Stimulated activated CD4-positive, alpha-beta T cell treated with anti-CD3 and anti-CD28 coated beads, Interleukin-1b, Interleukin-23, amount 100 ng/mL, for 48 hours (primary cell): ENCODE measurements at regions not wholly inside any gene's neighbourhood (a gene's known extent, or its start where the extent isn't known, plus 50 kb on each side); places are given as distances from the start of the nearest gene placed in this dataset.

Source experiments
- DNase-seq: peaks from one replicate; pipeline ENCODE4 v3.0.0-alpha.2; 2020

DNA sequence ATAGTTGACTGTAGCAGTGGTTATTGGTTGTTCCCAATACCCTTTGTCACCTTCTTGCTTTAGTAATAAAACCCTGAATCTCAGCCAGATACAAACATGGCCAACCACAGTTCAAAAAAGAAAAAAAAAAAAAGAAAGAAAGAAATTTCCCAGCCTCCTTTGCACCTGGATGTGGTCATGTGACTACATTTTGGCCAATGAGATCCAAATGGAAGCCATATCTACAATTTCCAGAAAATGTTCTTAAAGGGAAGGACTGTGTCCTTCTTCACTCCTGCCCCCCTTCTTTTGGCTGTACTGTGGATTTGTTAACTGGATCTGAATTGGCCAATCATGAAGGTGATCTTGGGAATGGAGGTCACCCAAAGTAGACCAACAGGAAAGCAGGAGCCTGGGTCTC lies 141.9 kb downstream of the SOX9 start:
- no peak for DNase-seq

DNA sequence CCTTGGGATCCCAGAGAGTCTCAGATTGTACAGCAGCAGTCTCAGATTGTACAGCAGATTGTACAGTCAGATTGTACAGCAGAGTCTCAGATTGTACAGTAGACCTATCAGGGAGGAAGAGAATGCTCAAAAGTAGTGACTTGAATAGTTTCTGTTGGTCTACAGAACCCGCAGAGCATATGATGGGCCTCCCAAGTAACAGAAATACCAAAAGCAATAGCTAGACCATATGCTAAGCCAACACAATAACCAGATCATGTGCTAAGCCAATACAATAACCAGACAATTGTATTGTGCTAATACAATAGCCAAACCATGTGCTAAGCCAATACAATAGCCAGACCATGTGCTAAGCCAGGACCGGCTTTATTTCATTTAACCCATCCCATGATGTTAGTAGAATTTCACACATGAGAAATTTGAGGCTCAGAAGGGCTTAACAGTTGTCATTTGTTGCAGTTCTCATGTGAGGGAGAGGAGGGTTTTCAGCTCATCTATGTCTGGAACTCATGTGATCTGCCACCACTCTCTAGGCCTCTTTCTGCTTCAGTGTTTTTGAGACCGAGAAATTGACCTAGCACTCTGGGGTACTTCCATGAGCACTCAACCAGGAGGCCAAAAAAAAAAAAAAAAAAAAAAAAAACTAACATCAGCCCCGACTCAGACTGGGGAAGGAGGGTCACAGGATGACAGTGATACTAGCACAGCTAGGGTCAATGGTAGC lies 144.0 kb downstream of the SOX9 start:
- no peak for DNase-seq

DNA sequence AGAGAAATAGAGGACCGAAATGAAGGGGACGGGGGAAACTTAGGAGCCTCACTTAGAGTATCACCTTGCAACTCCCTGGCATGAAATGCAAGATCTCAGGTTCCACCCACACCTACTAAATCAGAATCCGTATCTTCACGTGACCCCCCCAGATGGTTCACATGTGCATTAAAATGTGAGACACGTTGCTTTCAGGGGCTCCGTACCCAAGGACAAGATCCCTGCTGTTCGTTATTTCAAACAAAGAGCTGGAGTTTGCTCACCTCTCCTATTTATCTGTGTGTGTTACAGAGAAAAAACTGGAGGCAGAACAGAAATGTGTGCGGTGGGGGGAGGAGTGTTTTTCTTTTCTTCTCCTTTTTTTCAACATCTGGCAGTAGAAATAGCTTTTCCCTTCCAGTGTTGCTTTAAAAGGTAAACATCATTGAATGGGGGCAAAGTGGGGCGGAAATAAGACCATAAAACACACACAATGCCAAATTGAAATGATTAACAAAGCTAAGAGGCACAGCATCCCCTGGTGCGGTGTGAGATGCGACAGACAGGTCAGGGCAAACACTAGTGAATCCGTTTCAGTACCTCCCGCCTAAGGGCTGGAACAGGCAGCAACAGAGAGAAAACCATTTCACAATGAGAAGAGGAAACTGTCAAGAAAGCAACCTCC lies 145.4 kb downstream of the SOX9 start:
- DNase-seq: no peak

DNA sequence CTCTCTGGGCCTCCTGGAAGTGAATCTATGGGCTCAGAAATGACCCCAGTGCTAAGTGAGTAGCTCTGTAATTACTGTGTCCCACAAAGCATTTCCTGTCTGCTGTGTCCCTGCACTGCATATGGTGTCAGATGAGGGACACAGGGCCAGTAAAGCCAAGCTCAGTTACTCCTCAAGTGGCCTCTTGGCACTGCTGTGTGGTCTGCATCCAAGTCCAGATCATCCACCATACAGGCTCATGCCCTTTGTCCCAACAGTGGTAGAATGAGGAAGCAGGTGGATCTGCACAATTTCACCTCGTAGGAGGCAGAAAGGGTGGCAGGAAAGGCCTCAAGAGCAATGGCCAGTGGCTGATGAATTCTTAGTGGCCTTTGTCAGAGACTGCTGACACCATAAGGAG lies 146.8 kb downstream of the SOX9 start:
- DNase-seq: no peak

DNA sequence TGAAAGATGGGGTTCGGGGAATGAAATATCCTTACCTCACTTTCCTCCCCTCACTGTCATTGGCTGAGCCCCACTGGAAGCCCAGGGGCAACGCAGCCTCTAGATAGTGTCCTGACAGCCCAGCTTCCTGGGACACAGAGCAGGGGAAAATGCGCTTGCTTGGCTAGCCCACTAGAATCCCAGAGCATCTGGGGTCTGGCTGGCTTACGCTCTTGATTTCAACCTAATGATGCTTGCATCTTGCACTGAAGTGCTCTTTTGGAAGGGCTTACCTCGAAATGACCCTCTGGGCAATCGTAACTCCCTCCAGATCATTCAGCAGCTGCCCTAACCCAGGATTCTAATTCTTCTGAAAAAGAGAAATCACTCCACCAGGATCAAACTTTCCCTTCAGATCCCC lies 147.6 kb downstream of the SOX9 start:
- no peak for DNase-seq

DNA sequence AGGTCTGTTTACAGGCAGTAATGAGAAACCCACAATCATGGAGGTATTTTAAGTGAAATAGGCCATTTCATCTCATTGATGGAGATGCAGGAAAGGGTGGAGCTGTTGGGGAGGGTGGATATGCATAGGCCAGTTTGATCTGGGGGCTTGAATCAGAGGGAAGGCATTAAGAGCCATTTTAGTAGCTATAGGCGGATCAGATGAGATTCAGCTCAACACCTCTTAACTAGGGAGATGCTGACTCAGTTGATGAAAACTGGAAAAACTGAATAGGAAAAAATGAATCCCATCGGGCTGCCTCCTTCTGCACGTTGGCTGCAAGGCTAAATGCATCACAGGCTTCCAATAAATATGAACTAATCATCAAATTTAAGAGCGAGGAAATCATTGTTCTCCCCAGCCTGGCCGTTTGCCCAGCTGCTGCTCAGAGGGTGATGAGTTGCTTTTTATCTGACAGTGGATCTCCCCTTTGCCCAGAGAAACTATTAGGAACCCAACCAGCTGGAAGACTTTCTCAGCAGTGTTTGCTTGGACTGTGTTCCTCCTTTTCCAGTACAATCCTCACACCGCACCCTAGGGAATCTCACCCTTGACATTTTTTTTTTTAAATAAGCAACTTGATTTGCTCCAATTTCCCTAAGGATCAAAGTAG lies 149.6 kb downstream of the SOX9 start:
- DNase-seq: no peak

DNA sequence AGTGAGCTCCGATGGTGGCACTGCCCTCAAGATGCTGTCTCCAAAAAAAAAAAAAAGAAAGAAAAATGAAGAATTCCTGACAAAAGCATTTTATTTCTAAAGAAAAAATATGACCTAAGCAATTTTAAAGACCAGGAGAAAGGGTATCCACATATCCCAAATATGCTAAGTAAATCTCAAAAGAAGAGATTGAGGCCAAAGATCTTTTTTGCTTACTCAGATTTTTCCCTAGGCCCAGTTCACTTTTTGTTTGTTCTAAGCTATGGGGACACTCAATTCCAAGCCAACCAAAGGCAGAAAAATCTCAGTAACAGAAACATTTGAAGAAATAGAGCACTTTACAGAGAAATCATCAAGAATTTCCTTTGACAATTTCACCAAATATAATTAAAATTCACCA lies 150.8 kb downstream of the SOX9 start:
- DNase-seq: no peak

DNA sequence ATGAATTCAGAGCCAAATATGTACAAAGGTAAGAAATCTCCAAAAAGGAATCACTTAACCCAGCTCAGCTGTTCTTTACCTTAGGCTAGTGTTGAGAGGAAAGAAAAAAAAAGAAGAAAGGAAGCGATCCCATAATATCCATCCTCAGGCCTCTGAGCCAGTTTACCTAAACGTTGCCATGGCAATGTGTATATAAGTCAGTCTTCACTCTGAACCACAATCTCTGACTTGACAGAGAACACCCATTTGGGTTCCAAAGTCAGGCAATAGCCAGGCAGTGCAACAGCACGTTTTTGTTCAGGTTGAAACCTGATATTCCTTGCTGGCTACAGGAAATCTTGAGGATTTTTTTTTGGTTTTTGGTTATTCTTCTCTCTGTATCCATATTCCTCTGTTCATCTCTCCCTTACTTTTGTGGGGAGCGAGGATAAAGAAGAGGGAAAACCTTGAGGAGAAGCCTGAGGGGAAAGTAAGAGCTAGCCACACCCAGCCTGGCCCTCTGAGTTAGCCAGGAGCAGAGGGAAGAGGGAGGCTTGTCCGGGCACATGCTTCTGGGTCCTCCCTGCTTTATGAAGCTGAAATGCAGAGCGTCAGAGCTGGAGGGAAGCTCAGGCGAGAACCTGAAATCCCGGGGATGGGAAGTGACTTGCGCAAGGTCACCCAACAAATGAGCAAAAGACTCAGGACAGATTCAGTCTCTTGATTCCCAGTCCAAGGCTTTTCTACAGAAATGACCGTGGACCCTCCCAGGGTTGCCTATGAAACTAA lies 152.7 kb downstream of the SOX9 start:
- DNase-seq: no peak

DNA sequence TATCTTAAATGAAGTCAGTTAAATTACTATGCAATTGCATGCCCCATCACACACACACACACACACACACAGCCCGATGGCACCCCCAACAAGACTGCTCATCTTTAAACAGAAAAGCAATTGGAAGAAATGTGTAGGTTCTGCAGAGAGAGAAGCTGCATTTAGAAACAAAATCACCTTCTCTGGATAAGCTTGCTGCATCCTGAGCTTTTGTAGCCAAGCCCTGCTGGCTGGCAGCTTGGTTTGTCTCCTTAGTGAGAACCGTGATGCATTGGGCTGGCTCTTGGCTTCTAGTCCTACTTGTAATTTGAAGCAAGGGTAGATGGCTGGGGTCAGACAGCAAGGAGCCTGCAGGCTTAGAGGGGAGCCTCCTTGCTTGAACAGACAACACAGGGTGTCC lies 153.8 kb downstream of the SOX9 start:
- DNase-seq: no peak

DNA sequence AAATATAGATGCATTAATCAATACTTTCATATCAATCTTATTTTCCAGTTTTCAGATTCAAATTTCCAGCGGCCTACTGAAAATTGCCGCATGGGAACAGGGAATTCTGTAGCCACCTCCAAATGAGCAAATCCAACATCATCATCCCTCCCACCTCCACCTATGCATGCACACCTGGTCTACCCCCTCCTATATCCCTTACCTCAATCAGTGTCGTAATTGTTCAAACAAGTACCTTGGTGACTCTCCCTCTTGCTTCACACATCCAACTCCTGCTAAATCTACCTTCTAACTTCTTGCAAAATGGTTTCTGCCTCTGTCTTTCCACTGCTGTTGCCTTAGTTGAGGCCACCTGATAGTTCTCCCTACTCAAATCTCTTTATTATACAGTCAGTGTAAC lies 160.1 kb downstream of the SOX9 start:
- no peak for DNase-seq

DNA sequence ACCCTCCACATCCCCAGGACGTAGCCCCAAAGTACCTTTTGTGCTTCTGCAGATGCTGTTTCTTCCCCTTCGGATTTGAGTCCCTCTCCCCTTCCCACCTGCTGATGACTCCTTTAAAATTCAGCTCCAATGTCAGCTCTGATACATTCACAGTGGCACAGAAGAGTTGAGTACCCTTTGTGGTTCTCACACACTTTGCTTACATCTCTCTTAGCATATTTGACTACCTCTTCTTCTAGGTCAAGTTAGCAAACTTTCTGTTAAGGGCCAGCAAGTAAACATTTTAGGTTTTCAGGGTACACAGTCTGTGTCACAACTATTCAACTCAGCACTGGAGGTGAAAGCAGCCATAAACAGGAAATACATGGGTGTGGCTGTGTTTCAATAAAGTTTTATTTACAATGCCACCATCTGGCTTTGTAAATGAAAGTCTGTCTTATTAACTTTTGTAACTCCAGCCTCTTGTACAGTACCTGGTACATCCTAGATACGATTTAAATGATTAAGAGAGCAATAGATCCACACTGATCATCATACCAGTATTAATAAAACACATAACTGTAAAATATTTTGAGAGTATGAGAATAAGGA lies 161.7 kb downstream of the SOX9 start:
- DNase-seq: no peak

DNA sequence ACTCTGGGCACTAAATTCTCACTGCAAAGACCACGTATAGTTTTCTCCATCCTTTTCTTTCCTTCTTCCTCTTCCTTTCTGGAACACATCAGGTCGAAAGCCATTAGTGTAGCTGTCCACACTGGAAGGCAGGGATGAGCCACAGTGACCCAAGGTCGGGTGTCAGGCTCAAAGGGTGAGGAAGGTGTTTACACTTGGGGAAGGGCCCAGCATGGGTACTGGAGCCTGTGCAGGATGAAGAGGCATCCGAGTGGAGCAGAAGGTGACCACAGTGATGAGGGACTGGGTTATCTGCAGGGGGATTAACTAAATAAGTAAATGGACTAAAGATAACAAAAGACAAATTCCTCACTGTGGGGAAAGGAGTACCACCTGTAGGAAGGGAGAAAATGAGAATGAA lies 164.0 kb downstream of the SOX9 start:
- DNase-seq: no peak

DNA sequence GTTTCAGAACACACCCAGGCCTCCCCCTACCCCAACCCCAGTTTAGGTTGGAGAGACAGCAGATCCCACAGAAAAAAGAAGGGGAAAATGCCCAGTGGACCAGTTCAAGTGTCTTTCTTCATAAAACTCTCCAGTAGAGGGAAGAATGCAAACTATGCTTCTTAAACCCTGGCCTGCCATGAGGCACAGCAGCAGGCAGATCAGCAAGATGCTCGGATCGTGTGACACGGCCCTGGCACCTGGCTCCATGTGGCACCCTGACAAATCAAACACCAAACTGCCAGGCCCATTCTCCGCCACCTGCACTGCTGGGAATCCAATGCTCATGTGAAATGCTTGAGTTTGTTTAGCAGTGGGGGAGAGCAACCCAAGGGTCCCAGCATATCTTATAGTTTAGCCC lies 166.8 kb downstream of the SOX9 start:
- DNase-seq: no peak

DNA sequence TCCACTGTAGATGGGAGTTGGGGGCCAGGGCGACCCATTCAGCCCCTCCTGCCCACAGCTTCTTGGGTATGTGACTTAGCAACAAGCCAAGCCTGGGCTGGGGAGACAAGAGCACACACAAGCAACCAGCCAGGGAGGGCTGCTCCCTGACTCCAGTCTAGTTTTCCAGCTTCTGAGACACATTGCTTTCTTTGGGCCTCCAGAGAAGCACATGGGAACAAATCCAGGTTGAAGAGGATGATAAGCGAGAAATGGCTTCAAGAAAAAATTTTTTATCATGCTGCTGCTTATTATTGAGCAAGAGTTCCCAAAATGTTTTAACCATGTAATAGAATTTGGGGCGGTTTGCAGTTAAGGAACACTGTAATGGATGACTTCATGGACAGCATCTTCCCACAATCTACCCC lies 173.7 kb downstream of the SOX9 start:
- no peak for DNase-seq

DNA sequence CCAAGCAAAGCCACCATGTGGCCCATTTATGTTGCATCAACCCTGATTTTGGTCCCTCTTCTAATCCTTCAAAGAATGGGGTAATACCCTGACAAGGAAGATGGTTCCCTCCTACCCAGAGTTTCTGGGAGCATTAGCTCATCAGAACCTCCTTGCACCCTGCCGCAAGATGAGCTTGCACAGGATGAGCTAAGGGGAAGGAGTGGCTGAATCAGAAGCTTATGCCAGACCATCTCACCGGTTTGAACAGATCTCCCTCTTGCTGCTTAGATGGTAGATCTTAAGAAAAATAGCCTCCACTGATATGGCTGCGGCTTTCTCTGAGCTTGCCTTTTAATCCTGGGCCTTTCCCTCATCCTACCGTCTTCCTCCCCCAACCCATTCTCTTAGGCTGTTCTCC lies 175.1 kb downstream of the SOX9 start:
- no peak for DNase-seq

DNA sequence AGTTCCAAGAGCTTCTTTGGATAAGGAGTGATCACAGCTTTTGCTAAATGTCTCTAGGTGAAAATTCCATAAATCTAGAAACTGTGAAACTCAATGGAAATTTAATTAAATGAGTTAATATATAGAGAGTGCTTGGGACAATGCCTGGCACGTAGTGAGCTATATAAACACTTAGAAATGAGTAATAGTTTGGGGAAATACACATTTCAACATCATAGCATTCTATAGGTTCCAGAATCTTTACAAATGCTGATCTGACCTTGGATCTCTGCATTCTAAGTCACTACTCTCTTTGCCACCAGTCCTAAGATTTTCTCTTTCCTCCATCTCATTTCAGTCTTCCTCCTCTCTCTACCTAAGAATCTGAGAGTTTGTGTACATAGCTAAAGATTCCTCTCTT lies 175.6 kb downstream of the SOX9 start:
- no peak for DNase-seq

DNA sequence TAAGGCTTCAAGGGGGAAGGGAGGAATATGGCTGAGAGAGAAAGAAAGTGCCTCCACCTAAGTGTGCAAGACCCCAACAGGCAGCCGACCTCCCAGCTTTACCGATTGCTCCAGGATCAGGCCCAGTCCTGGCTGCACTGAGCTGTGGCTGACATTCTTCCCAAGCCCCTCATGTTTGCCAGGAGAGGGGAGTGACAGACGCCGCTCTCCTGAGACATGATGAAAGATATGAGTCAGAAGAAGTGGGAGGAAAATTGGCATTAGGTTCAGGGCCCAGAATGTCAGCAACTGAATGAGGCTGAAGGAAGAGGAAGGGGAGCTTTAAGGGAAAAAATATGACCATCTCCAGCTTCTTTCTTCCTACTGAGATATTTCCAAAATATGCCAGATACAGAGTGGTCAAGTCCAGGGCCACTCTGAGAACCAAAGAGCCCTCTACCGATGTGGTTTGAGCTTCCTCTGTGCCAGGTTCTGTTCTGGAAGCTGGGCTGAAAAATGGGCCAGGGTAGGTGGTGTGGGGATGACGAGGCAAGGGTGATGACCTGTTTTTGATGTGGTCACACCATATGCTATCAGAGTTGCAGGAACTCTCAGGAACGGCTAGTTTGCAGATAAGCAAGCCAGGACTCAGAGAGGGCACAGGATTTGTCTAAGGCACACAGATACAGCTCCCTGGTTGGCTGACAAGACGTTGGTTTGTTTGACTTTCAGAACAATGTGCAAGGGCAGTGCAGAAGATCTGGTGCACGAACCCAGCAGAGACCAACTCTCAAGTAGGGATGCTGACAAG lies 176.7 kb downstream of the SOX9 start:
- DNase-seq: no peak

DNA sequence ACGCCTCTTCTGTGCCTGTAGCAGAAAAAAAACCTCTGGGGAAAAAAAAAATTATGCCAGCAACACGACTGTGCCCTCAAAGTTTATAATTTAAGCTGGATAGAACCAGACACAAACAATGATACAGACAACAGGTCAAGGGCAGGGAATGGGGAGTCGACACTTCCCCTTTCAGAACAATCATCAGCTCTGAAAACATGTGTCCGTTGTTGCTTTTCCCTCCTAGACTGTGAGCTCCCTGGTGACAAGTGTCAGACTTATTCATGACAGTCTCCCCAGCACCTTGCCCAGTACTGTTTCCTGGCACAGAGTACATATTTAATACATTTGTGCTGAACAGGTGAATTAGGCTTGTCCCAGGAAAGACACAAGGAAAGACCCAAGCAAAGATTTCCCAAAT lies 178.3 kb downstream of the SOX9 start:
- DNase-seq: no peak

DNA sequence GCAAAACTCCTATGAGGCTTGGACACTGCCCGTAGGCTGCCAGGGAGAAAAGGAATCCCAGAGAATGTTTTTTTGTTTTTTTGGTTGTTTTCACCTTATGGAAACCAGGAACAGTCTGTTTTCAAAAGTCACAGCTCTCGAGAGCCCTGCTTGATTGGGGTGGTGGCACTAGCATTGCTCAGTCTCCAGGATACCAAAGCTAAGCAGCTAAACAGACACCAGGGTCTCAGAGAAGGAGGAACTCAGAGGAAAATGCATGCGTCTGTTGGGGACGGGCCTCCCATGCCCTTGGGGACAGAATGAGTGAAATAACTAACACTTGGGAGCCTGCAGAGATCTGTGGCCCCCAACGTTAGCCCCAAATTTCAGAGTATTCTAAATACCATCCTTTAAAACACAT lies 178.8 kb downstream of the SOX9 start:
- no peak for DNase-seq

DNA sequence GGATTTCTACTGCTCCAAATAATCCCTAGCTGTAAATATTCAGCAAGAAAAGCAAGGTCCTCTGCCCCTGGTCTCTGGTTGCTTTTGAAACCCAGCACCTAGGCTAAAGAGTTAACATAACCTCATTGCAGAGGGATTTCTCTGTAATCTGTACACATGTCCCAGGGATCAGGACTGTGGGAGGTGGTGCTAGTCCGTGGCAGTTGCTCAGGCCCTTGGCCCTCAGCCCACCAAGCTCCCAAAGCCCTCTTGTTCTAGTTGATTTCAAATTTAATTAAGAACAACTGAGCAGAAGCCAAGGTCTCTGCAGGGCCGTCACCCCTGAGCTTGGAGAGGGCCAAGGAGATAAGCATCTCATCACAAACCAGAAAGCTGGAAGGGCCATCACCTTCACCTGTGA lies 181.1 kb downstream of the SOX9 start:
- no peak for DNase-seq

DNA sequence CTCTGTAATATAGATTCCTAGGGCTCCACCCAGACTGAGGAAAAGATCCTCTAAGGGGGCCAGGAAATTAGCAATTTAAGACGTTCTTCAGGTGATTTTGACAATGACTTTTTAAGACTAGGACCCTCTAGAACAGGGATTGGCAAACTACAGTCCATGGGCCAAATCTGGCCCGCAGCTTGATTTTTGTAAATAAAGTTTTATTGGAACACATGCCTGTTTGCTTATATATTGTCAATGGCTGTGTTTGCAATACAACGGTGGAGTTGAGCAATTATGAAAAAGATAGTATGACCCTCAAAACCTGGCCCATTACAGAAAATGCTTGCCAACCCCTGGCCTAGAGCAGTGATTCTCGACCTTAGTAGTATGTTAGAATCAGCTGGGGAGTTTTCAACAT lies 181.9 kb downstream of the SOX9 start:
- no peak for DNase-seq
